Gastrocnemius medialis (tissue), 4 donors: ENCODE measurements at regions not wholly inside any gene's neighbourhood (a gene's known extent, or its start where the extent isn't known, plus 50 kb on each side); places are given as distances from the start of the nearest gene placed in this dataset.

Experiments
- ATAC-seq, 2 donors: fragments of 150-250 bp; one replicate each; pipeline ENCODE4 v1.9.1; 2016
- DNase-seq, 2 donors: peaks; one replicate each; pipeline ENCODE4 v3.0.0-alpha.2; 2019
- H3K27ac ChIP-seq, 4 donors: fragments of 200-600 bp; sonication (generic); 1 replicate in 1 of 4; 2 replicates in 3 of 4; pipeline ENCODE4 v1.5.1; 2016 to 2018; ENCODE audit warnings: mild to moderate bottlenecking in 2 of 4, moderate library complexity in 1 of 4
- H3K27me3 ChIP-seq, 3 donors: fragments of 200-600 bp; sonication (generic) in 2 of 3; 1 replicate in 1 of 3; 2 replicates in 2 of 3; pipeline versions ENCODE4 v1.5.1 to v1.6.0; 2016 to 2019; ENCODE audit warnings: mild to moderate bottlenecking in 1 of 3, moderate library complexity in 1 of 3
- H3K36me3 ChIP-seq, 2 donors: fragments of 200-600 bp; sonication (generic) in 1 of 2; one replicate each; pipeline ENCODE4 v1.5.1; 2017 to 2018
- H3K4me1 ChIP-seq, 2 donors: fragments of 200-600 bp; sonication (generic) in 1 of 2; one replicate each; pipeline ENCODE4 v1.5.1; 2016 to 2017; ENCODE audit warnings: mild to moderate bottlenecking in 2 of 2
- H3K4me3 ChIP-seq, 4 donors: fragments of 200-600 bp; sonication (generic) in 3 of 4; 1 replicate in 1 of 4; 2 replicates in 3 of 4; pipeline ENCODE4 v1.5.1; 2016 to 2019; ENCODE audit warnings: mild to moderate bottlenecking in 2 of 4
- H3K9me3 ChIP-seq, 3 donors: fragments of 200-600 bp; sonication (generic) in 2 of 3; 1 replicate in 1 of 3; 2 replicates in 2 of 3; pipeline ENCODE4 v1.5.1; 2016 to 2019
- CTCF ChIP-seq, 5 experiments: fragments of 450-650 bp in 3 of 5; fragments of 200-600 bp in 2 of 5; sonication (generic) in 2 of 5; IDR thresholded peaks in 4 of 5; conservative IDR thresholded peaks in 1 of 5; 1 replicate in 4 of 5; 2 replicates in 1 of 5; pipeline ENCODE4 v1.5.1; 2016 to 2019; ENCODE audit warnings: antibody characterized with exemption in 5 of 5, mild to moderate bottlenecking in 3 of 5, moderate library complexity in 3 of 5
- POLR2A ChIP-seq, 2 donors: fragments of 450-650 bp; IDR thresholded peaks; one replicate each; pipeline ENCODE4 v1.6.1; 2017; ENCODE audit warnings: antibody characterized with exemption in 2 of 2, mild to moderate bottlenecking in 2 of 2, moderate library complexity in 2 of 2
- in situ Hi-C, 4 donors: fragments of 200-750 bp; cut with MboI; loops; one replicate each; pipeline versions ENCODE4 v1.15.0 to v1.8.0; 2017; ENCODE audit warnings: low sequenced_read_pairs in 4 of 4
- intact Hi-C: fragments of 100-400 bp; cut with DNase I; formaldehyde crosslinking; loops from one replicate; pipeline ENCODE4 v1.15.1; 2023; ENCODE audit warnings: low total_unique reads

- Histone ChIP-seq H3K4me1 (no peaks in the 10 kb centered on the region), H3K4me3 (no peak overlapping the region), H3K9me3 (no peaks in the 10 kb centered on the region), H3K27me3 (no peaks in the 10 kb centered on the region), H3K27ac (no peak overlapping the region), H3K36me3 (no peaks in the 10 kb centered on the region)
- in situ Hi-C loops = no loop called here
- intact Hi-C loops = no loop called here
- no peak for ATAC-seq
- TF ChIP-seq POLR2A (IDR thresholded peaks at IDR 0.05) (no peak), CTCF (IDR thresholded peaks at IDR 0.05 in 4 of 5, conservative IDR thresholded peaks at IDR 0.05 in 1 of 5) (no peak)
- no peak for DNase-seq
Measured at GRCh38 chr14:25274529-25274928, 224.6 kb upstream of the STXBP6 start.

DNA sequence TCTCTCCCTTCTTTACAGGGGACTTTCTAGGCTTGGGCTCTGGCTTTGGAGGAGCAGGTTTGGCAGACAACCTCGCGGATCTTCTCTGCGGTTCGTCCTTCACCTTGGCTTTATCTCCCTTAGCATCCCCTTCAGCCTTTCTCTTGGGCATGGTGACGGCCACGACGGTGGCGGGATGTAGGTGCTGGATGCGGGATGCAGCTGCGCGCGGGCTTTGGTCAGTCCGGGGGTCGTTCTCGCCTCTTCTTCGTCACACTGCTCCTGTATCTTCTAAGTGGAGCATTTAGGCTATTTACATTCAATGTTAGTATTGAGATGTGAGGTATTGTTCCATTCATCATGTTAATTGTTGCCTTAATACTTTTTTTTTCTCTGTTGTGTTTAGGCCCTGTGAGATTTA is 217.2 kb upstream of the STXBP6 start:
- H3K36me3 ChIP-seq = no peaks in the 10 kb centered on the region
- DNase-seq = no peak
- intact Hi-C loops (no loop called here), in situ Hi-C loops (no loop called here)
- H3K27me3 ChIP-seq = no peaks in the 10 kb centered on the region
- H3K9me3 ChIP-seq = no peaks in the 10 kb centered on the region
- no peaks in the 10 kb centered on the region for H3K4me1 ChIP-seq
- no peak overlapping the region for H3K27ac ChIP-seq
- no peak overlapping the region for H3K4me3 ChIP-seq
- TF ChIP-seq POLR2A (IDR thresholded peaks at IDR 0.05) = no peak
- TF ChIP-seq CTCF (IDR thresholded peaks at IDR 0.05 in 4 of 5, conservative IDR thresholded peaks at IDR 0.05 in 1 of 5) = no peak
- ATAC-seq = no peak

- in situ Hi-C loops (no loop called here), intact Hi-C loops (no loop called here)
- DNase-seq (no peak), ATAC-seq (no peak)
- Histone ChIP-seq H3K36me3 (no peaks in the 10 kb centered on the region), H3K4me1 (no peaks in the 10 kb centered on the region), H3K27ac (no peak overlapping the region), H3K9me3 (no peaks in the 10 kb centered on the region), H3K27me3 (no peaks in the 10 kb centered on the region), H3K4me3 (no peak overlapping the region)
- TF ChIP-seq POLR2A (IDR thresholded peaks at IDR 0.05) (no peak), CTCF (IDR thresholded peaks at IDR 0.05 in 4 of 5, conservative IDR thresholded peaks at IDR 0.05 in 1 of 5) (no peak)
Measured at GRCh38 chr14:25259470-25259869, 209.5 kb upstream of the STXBP6 start.

DNA sequence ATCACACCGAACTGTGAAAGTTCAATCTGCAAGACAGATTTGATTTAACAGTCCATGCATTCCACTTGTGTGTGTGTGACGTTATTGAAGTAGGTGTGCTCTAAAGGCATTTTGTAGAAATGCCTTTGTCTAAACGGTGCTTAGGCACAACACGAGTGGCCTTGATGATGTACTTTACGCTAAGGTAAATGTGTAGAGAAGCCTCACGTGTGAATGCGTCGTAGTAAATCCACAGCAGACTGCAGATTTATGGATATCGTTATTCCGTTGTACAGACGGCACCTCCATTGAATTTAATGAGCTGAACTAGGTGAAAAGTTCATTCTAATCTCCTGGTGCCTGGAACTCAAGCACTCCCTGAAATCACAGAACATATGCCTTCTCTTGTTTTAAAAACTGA is 202.8 kb upstream of the STXBP6 start:
- Histone ChIP-seq H3K27me3 (no peaks in the 10 kb centered on the region), H3K4me3 (no peak overlapping the region), H3K36me3 (no peaks in the 10 kb centered on the region), H3K27ac (no peak overlapping the region), H3K4me1 (no peaks in the 10 kb centered on the region), H3K9me3 (no peaks in the 10 kb centered on the region)
- in situ Hi-C loops (no loop called here), intact Hi-C loops (no loop called here)
- DNase-seq (no peak), ATAC-seq (no peak)
- TF ChIP-seq CTCF (IDR thresholded peaks at IDR 0.05 in 4 of 5, conservative IDR thresholded peaks at IDR 0.05 in 1 of 5) = no peak
- TF ChIP-seq POLR2A (IDR thresholded peaks at IDR 0.05) = no peak

DNA sequence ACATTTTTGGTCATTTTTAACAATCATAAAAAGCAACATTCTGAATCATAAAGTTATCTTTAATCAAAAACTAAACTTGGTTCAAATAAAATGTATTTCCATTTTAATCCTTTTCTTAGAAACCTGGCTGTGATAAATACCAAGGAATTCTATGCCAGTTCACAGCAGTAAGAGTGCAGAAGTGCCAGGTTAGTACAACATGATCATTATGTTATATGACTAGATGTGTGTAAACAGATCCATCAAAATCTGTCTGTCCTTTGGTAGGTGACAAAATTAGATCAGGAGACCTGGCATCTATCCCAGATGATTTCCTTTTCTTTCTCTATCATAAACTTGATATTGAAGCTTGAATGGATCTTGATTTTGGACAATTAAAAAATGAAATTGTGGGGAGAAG is 200.6 kb upstream of the STXBP6 start:
- in situ Hi-C loops (no loop called here), intact Hi-C loops (no loop called here)
- Histone ChIP-seq H3K27ac (no peak overlapping the region), H3K4me3 (no peak overlapping the region), H3K9me3 (no peaks in the 10 kb centered on the region), H3K36me3 (no peaks in the 10 kb centered on the region), H3K27me3 (no peaks in the 10 kb centered on the region), H3K4me1 (no peaks in the 10 kb centered on the region)
- TF ChIP-seq CTCF (IDR thresholded peaks at IDR 0.05 in 4 of 5, conservative IDR thresholded peaks at IDR 0.05 in 1 of 5) (no peak), POLR2A (IDR thresholded peaks at IDR 0.05) (no peak)
- ATAC-seq (no peak), DNase-seq (no peak)
